Activated CD8-positive, alpha-beta memory T cell treated with anti-CD3 and anti-CD28 coated beads for 48 hours (primary cell): ENCODE measurements at regions not wholly inside any gene's neighbourhood (a gene's known extent, or its start where the extent isn't known, plus 50 kb on each side); places are given as distances from the start of the nearest gene placed in this dataset.

Experiments
- DNase-seq, 3 experiments: peaks; one replicate each; pipeline ENCODE4 v3.0.0-alpha.2; 2020; ENCODE audit warnings: low read depth in 2 of 3, low spot score in 2 of 3

DNA sequence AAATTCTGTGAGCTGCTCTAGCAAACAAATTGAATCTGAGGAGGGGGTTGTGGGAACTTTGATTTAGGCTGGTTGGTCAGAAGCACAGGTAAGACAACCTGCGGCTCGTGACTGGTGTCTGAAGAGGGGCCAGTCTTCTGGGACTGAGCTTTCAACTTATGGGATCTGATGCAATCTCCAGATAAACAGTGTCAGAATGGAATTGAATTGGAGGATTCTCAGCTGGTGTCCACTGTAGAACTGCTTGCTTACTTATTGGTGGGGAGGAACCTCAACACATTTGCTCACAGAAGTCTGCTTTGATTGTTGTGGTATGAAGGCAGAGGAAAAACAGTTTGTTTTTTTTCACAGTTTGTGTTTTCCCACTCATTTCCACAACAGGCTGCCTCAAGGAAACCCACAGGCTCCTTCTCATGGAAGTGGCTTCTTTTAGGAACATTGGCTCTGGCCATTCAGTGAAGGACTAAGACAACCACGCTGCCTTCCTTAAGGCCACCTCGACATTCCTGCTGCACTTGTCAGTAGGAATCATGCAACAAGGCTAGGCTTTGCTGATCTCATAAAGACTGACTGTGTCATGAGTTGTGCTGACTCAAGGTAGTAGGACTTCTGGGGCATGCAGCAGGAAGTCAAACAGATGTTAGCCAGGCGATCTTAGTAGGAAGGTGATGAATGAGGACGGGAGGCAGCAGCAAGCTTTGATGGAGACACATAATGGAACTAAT lies 104.7 kb downstream of the TSN start:
- no peak for DNase-seq

DNA sequence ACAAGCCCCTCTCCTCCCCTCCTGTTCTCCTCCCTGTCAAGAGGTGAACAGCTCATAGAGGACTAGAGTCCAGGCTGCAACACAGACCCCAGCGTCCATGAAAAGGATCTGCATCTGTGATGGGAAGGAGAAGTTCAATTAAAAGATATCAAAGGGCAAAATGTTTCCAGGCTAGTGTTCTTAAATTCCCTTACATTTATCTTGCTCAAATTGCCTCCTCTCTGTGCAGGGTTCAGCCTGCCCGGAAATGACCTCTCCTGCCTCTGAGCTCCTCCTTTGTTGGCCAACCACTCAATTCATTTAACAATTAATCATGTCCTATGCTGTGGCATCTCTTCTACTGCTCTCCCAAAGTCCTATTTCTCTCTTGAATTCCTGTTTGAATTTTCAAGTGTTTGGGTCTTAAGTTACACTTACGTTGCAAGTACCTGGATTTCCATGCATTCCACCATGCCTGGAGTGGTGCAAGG lies 105.3 kb downstream of the TSN start:
- DNase-seq, result no peak

DNA sequence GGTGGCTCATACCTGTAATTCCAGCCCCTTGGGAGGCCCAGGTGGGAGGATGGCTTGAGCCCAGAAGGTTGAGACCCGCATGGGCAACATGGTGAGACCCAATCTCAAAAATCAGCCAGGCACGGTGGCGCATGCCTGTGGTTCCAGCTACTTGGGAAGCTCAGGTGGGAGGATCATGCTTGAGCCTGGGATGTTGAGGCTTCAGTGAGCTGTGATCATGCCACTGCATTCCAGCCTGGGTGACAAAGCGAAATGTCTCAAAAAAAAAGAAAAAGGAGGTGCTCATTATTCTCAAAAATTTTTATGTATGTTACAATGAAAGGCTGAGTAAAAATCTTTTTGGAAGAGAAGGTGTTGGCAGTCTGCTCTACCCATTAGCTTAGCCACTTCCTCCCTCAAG lies 106.8 kb downstream of the TSN start:
- no peak for DNase-seq

DNA sequence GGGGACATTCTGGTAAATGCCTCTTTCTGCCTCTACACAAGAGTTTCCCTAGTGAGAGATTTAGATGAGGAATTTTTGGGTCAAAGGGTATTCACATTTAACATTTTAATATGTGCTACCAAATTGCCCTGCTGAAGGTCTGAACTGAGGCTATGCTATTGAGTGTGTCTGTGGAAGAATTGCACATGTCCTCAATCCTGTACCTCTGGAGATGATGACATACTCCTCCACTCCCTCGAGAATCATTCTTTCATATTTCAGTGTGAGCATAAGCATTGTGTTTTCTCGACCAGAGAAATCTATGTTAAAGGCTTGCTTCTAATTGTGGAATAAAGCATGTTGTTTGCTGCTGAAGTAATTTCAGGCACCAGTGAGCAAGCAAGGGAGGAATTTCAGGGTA lies 110.5 kb downstream of the TSN start:
- no peak for DNase-seq

DNA sequence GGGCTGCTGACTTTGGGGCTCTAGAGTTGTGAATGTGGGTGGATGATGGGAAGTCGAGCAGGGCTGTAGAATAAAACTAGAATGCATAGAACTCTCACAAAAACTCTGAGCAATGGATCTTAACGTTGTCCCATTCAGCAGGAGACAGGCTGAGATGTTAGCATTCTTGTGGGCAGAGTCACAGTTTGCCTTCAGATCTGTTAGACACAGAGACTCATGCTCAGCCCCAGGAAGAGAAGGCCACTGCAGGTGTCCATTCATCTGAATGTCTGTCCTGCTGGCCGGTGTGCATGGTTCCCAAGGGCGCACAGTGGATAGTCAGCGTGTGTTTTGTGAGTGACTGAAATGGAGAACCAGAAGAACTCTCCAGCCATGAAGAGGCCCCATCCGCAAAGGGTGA lies 111.3 kb downstream of the TSN start:
- no peak for DNase-seq

DNA sequence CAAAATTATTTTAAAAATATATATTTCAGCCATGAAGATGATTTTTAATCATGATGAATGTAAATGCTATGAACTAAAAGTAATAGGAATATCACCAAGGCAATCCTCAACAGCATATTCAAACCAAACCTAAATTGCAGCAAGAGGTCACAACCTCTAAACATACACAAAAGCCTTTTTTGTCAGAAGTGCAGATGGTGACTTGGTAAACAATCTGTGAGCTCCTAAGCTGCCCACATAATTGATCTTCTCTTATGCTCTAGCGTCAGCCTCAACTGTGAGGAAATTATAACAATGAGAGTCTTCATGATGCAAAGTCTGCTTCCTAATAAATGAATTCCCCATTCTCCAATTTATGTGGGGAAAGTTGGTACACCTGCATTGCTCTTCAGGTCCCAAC lies 113.2 kb downstream of the TSN start:
- DNase-seq, result no peak

DNA sequence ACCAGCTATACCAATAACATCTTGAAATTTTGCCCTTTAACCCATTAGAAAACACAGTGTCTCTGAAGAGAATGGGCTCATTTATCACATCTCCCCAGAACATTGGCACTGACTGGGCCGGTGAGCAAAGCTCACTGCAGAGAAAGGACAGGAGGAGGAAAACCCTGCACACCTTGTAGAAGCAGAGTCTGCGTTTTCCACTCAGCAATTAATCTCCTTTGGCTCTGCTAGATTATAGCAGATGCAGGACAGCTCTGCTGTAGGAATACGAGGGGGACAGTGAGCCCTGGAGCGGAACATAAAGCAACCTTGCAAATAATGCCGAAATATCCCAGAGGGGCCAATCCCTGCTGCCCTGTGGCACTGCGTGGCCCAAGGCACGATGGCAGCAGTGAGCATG lies 113.9 kb downstream of the TSN start:
- no peak for DNase-seq

DNA sequence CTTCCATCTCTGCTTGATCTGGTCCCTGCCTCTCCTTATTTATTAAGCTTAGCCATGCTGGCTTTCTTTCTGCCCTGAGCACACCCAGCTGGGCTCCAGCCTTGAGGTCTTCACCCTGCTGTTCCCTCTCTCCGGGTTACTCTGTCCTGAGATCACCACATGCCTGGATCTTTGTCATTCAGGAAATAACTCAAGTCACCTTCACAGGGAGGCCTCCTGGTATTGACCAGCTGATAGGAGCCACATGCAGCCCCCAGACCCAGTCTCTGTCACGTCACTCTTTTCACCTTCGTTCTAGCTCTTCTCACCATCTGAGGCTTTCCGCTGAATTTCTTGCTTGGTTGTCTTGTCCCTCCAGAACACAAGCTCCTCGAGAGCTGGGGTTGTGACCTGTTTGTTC lies 114.4 kb downstream of the TSN start:
- no peak for DNase-seq

DNA sequence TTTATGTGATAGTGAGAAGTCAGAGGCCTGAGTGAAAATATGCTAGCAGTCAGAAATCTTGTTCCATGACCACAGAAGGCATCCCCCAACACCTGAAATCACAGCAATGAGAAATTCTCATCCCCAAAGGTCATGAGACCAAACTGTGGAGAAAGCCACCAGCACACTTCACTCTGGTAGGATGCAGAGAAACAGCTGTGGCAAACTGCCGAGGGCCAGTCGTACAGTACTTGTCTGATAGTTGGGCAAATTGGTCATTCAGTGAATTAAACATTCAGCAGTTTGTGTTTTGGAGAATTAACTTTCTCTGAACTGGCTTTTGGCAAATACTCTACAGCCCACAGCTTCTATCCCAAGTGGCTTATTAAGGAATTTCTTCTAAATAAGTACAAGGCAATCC lies 117.2 kb downstream of the TSN start:
- no peak for DNase-seq

DNA sequence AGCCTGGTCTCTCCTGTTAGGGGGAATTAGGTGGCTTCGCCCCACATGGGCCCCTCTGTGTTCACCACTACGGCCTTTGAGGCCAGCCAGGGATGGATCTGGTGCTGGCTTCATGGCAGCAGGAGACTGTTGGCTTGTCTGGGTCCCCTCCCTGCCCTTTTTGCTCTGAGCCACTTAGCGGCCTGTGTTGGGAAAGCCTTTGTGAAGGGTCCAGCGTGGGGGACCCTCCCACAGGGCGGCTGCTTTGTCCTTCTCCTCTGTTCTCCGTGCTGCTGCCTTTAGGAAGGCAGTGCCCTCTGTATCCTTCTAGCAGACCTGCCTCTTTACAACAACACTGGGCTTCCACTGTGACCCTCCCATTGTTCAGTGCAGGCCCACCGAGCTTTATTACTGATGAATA lies 118.4 kb downstream of the TSN start:
- no peak for DNase-seq

DNA sequence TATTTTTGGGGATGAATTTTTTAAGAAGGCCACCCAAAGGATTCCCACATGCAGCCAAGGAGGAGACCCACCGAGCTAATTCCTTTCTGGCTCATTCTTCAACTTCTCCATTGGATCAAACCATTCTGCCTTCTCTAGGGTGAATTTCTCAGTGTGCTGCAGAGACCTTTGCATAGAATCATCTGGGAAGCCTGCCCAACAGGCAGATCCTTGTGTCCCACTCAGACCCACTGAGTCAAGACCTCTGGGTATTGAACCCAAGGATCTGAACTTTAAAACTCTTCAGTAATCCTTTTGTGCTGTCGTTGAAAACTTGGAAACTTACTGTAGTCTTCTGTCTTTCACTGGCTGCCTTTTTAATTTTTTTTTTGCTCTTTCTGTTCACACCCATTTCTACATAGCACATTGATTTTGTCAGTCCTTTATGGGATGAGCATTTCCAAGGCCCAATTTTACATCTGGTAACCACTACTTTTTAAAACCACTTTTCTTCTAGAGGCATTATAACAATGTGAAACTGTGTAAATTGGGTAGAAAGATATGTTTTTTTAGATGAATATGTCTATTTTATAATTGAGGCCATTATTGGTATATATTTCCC lies 120.2 kb downstream of the TSN start:
- no peak for DNase-seq

DNA sequence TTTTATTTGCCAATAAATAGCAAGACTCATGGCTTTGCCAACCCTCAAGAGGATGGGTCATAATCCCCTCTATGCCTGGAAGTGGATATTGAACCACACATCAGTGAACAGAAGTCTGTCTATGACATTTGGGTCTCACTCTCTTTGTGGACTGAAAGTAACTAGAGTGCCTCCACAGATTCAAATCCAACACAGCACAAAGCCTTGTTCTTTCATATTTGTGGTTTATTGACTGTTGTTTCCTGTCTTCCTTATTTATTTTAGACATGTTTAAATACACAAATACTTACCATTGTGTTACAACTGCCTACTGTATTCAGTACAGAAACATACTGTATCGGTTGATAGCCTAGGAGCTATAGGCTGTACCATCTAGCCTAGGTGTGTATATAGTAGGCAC lies 121.9 kb downstream of the TSN start:
- DNase-seq, result no peak

DNA sequence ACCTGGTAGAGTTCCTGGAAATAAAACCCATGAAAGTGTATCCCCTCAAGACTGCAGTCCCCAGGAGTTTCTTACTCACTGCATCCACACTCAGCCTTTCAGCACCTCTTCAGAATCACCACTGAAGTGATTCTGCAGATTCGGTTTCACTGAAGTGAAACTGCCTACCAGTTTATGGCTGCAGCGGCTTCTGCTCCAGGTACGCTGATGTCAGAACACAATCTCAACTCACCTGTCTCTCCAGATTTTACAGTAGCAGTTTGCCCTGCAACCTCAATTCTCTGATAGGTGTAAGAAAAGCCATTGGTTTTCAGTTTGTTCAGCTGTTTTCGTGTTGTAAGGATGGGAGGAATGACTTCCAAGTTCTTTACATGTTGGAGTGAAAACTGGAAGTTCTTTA lies 124.8 kb downstream of the TSN start:
- no peak for DNase-seq

DNA sequence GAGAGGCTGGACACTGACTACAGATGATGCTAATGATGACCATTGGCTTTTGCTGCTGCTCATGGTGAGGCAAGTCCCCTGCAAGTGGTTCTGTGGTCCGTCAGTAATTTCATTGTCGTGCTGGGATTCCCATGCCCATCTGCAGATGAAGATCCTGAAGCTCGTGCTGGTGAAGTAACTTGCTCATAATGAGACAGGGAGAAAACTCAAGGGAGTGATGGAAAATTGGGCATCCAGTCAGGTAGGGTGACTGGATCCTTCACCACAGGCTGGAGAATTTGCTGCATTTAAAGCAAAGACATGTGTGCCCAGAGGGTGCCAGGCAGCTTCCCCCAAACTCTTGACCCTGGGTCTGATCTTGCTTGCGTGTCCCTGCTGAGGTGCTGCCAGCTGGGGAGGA lies 125.6 kb downstream of the TSN start:
- DNase-seq, result no peak

DNA sequence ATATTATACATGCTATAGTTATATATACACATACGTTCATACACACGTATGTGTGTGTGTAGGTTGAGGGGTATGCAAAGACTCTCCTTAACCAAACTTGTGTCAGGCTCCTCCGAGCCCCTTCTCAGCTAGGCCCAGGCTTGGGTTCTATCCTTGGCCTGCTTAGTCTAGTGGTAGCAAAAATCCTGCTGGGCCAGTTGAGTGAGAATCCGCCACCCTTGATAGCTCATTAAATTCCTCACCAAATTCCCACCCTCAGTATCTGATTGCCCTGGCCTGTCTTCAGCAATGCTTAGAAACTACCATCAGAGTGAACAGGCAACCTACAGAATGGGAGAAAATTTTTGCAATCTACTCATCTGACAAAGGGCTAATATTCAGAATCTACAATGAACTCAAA lies 126.5 kb downstream of the TSN start:
- DNase-seq, result no peak

DNA sequence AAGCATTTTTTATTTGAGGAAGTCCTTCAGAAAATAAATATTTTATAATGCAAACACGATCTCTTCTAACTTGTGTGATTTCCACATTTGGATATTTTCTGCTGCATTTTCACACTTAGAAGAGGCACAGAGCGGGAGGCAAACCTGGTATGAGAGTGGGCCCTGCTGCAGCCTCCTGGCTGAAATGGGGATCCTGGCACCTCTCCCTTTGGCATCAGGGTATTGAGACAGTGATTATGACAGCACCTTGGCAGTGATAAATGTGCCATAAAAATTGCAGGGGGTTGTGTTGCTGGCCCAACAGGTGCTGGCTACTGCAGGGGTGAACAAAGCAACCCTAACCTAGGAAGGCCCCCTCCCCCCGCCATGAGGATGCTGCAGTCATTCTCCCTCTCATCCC lies 128.6 kb downstream of the TSN start:
- no peak for DNase-seq

DNA sequence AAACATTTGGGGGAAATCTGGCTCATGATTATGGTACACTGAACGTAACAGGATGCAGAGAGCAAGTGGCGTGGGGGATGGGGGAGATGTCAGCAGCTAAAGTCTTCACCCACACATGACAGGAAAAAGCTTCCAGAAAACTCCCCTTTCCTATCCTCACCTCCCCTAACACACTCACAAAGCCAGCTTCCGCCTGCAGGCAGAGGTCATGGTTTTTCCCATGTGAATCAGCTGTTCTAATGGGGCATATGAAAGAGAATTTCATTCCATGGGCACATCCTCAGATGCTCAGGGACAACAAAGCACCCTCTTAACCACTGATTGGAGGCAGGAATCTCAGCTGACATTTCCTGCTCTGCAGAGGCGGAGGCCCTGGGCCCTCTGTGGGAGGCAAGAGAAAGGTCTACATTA lies 129.1 kb downstream of the TSN start:
- DNase-seq, result no peak

DNA sequence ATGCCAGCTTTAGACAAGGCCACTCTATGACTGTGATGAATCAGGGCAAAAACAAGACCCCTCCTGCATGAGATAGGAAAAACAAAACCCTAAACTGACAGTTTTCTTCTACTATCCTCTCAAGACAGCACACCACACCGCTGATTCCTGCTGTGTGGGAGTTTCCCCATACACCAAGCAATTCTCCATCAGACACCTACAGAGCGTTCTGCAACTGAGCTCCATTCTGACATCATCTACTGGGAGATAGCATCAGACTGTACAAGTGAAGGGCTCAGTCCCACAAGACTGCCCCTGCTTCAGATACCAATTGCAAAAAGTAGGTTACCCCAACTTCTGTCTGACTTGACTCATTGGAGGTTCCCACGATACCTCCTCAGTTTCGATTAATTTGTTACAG lies 130.6 kb downstream of the TSN start:
- no peak for DNase-seq

DNA sequence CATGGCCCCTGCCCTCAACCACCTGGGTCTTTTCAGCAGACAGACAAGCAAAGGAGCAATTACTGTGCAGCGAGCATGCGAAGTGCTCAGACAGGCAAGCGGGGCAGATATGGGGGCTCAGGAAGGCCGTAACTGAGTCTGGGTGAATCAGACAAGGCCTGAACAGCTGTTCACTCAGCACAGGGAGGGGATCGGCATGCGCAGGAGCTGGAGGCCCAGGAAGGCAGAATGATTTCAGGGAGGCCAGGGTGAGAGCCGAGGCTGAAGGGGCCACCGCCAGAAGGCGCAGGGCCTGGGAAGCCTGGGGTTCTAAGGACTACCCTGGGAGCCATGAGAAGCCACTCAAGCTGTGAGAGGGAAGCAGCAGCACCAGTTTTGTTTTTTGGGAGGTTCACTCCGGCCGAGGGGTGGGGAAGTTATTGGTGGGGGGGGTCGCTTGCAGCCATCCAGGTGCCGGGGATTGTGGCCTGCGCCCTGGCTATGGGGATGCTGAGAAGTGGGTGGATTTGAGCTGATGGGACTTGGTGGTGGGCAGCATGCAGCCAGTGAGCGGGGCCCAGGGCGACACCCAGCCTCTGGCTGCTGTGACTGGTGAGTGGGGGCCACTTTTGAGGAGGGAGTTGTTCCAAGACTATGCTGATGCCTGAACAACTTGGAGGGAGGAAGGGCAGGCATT lies 132.2 kb downstream of the TSN start:
- DNase-seq, result no peak

DNA sequence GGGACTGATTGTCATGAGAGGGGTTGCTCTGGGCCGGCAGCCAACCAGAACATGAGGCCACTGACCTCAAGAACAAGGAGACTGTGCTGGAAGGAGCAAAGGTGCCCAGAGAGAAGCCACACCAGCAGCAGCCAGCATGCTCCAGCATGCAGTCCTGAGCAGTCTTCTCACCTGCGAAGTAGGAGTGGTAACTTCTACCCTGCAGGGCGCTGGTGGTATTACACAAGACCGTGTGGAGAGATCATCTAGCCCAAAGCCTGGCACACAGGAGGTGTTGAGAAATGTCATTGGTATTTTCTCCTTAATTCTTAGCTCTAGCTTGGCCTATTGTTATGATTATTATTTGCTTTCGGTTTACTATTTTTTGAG lies 132.7 kb downstream of the TSN start:
- DNase-seq, result no peak

DNA sequence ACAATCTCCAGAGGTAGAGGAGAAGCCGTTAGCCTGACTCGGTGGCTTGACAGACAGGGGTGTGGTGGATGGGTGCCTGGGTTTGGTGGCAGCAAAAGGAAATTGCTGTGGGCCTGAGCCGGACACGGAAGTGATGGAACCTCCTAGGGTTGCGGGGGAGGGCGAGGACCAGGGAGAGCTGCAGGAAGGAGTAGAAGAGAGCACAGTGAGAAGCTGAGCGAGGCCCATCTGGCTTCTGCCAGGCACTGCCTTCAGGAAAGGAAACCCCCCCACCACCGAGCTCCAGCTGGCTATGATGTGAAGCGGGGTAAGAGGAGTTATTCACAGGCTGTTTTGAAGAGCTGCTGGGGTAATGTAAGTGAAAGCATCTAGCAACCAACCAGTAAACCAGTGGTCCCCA lies 134.6 kb downstream of the TSN start:
- DNase-seq, result no peak

DNA sequence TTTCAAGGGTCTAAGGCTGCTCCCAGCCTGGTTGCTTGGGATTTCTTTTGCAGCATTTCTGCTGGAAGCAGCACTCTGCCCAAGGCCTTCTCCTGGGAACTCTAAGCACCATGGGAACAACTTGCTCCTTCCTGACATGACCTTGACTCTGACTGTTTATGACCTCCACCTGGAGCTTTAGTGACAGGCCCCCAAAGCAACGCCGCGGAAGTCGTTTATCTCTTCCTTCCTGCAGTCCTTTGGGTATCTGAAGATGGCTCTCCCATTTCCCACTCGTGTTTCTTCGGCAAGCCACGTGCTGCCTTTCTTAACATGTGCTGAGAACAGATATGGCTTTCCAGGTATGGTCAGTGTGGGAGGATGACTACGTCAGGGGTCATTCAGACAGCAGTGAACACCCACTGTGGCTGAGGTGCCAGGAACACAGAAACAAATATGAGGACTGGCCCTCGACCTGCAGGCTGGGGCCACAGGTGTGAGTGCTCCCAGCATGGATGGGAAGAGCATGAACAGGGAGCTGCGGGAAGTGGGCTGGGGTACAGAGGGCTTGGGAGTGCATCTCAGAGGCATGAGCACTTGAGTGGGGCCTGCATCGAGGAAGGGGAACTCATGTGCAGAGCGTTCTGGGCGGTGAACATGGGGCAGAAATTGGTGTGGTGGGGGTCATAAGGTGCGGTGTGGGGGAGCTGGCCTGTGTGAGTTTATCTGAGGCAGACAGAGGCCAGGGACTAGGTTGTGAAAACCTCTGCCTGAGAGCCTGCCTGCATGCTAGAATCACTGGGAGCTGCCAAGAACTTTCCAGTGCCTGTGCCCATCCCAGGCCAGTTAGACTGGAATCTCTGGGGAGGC lies 140.5 kb downstream of the TSN start:
- no peak for DNase-seq
